ENCODE measurements at regions not wholly inside any gene's neighbourhood (a gene's known extent, or its start where the extent isn't known, plus 50 kb on each side); places are given as distances from the start of the nearest gene placed in this dataset.

- no peak for DNase-seq (ENCODE audit: extremely low spot score)
- TF ChIP-seq TARDBP (IDR thresholded peaks at IDR 0.05) (no peak), ARNT (IDR thresholded peaks at IDR 0.05) (no peak), ZNF384 (IDR thresholded peaks at IDR 0.05) (no peak), BHLHE40 (IDR thresholded peaks at IDR 0.05; ENCODE audit: borderline replicate concordance) (no peak), PKNOX1 (IDR thresholded peaks at IDR 0.05) (no peak), NFRKB (IDR thresholded peaks at IDR 0.05) (no peak), L3MBTL2 (conservative IDR thresholded peaks at IDR 0.05) (no peak)
- POLR2A ChIA-PET: no interaction called here
- CTCF ChIA-PET: no interaction called here
These were observed 88.7 kb upstream of the FAM169A start for GRCh38 chr5:74954919-74955318.

- DNase-seq (ENCODE audit: extremely low spot score): no peak
- no peak for TF ChIP-seq ELF4 (IDR thresholded peaks at IDR 0.05)
- no peak for TF ChIP-seq SP1 (IDR thresholded peaks at IDR 0.05)
- no peak for TF ChIP-seq ARNT (IDR thresholded peaks at IDR 0.05)
- TF ChIP-seq TARDBP (IDR thresholded peaks at IDR 0.05): no peak
- no peak for TF ChIP-seq BHLHE40 (IDR thresholded peaks at IDR 0.05; ENCODE audit: borderline replicate concordance)
- CTCF ChIA-PET: no interaction called here
- POLR2A ChIA-PET: no interaction called here
These were observed 87.9 kb upstream of the FAM169A start for GRCh38 chr5:74953937-74954720.

GRCh38 chr5:74953554-74953936 lies 87.4 kb upstream of the FAM169A start:
- POLR2A ChIA-PET: no interaction called here
- CTCF ChIA-PET: interaction anchor here (0.6 kb wide), 1 partner anchor 284 kb away, joined by 3 read pairs; no protein-coding TSS in a partner anchor
- DNase-seq (ENCODE audit: extremely low spot score): no peak
- TF ChIP-seq LEF1 (IDR thresholded peaks at IDR 0.05; ENCODE audit: borderline replicate concordance) (no peak), ZNF384 (IDR thresholded peaks at IDR 0.05) (no peak), TARDBP (IDR thresholded peaks at IDR 0.05) (no peak), L3MBTL2 (conservative IDR thresholded peaks at IDR 0.05) (no peak), NFRKB (IDR thresholded peaks at IDR 0.05) (no peak), BHLHE40 (IDR thresholded peaks at IDR 0.05; ENCODE audit: borderline replicate concordance) (no peak), HDGF (IDR thresholded peaks at IDR 0.05; ENCODE audit: borderline replicate concordance) (no peak)

- TF ChIP-seq BHLHE40 (IDR thresholded peaks at IDR 0.05; ENCODE audit: borderline replicate concordance): no peak
- TF ChIP-seq ELF4 (IDR thresholded peaks at IDR 0.05): no peak
- no peak for TF ChIP-seq PKNOX1 (IDR thresholded peaks at IDR 0.05)
- no peak for TF ChIP-seq L3MBTL2 (conservative IDR thresholded peaks at IDR 0.05)
- TF ChIP-seq HDGF (IDR thresholded peaks at IDR 0.05; ENCODE audit: borderline replicate concordance): no peak
- no peak for TF ChIP-seq SP1 (IDR thresholded peaks at IDR 0.05)
- TF ChIP-seq FOXK2 (IDR thresholded peaks at IDR 0.05): no peak
- POLR2A ChIA-PET: no interaction called here
These were observed 86.2 kb upstream of the FAM169A start for GRCh38 chr5:74952406-74952805.

GRCh38 chr5:74951865-74952264 lies 85.7 kb upstream of the FAM169A start:
- DNase-seq (ENCODE audit: extremely low spot score): no peak
- CTCF ChIA-PET: interaction anchor here (0.7 kb wide), 1 partner anchor 26 kb away, joined by 3 read pairs; no protein-coding TSS in a partner anchor
- POLR2A ChIA-PET: no interaction called here
- no peak for TF ChIP-seq SUZ12 (IDR thresholded peaks at IDR 0.05)
- no peak for TF ChIP-seq NFRKB (IDR thresholded peaks at IDR 0.05)
- TF ChIP-seq FOXA1 (IDR thresholded peaks at IDR 0.05): no peak
- no peak for TF ChIP-seq LEF1 (IDR thresholded peaks at IDR 0.05; ENCODE audit: borderline replicate concordance)
- TF ChIP-seq HDGF (IDR thresholded peaks at IDR 0.05; ENCODE audit: borderline replicate concordance): no peak
- TF ChIP-seq ARNT (IDR thresholded peaks at IDR 0.05): no peak
- no peak for TF ChIP-seq CTBP1 (IDR thresholded peaks at IDR 0.05; ENCODE audit: borderline replicate concordance)

More at GRCh38 chr5:74952406-74952805, 86.2 kb upstream of the FAM169A start:
- DNase-seq (ENCODE audit: extremely low spot score): no peak
- CTCF ChIA-PET: interaction anchor here (0.7 kb wide), 1 partner anchor 27 kb away, joined by 3 read pairs; no protein-coding TSS in a partner anchor

- CTCF ChIA-PET: no interaction called here
These were observed 84.8 kb upstream of the FAM169A start for GRCh38 chr5:74950836-74951515.

More at GRCh38 chr5:74950836-74951515, 84.8 kb upstream of the FAM169A start:
- POLR2A ChIA-PET: no interaction called here
- DNase-seq (ENCODE audit: extremely low spot score): no peak
- TF ChIP-seq ELF4 (IDR thresholded peaks at IDR 0.05): no peak
- no peak for TF ChIP-seq FOXM1 (IDR thresholded peaks at IDR 0.05; ENCODE audit: borderline replicate concordance)
- no peak for TF ChIP-seq SP1 (IDR thresholded peaks at IDR 0.05)
- TF ChIP-seq ZNF384 (IDR thresholded peaks at IDR 0.05): no peak
- TF ChIP-seq LEF1 (IDR thresholded peaks at IDR 0.05; ENCODE audit: borderline replicate concordance): no peak
- no peak for TF ChIP-seq PKNOX1 (IDR thresholded peaks at IDR 0.05)
- no peak for TF ChIP-seq HDGF (IDR thresholded peaks at IDR 0.05; ENCODE audit: borderline replicate concordance)
- no peak for TF ChIP-seq BHLHE40 (IDR thresholded peaks at IDR 0.05; ENCODE audit: borderline replicate concordance)
- no peak for TF ChIP-seq TARDBP (IDR thresholded peaks at IDR 0.05)
- no peak for TF ChIP-seq FOXA1 (IDR thresholded peaks at IDR 0.05)
- no peak for TF ChIP-seq SUZ12 (IDR thresholded peaks at IDR 0.05)
